C1 segment of cervical spinal cord (tissue), 14 donors: ENCODE measurements at regions not wholly inside any gene's neighbourhood (a gene's known extent, or its start where the extent isn't known, plus 50 kb on each side); places are given as distances from the start of the nearest gene placed in this dataset.
A peak's percentile ranks its signal among the peaks of the same experiment; 100 is the strongest.
"Not testable (repeated sequence)": the region's sequence is repeated elsewhere in the genome, so short reads cannot be mapped to it uniquely, and the experiment has no call there.

Experiments used
- DNase-seq, 14 donors: peaks; one replicate each; lab custom pipeline; 2025; lab: John Stamatoyannopoulos, UW

DNA sequence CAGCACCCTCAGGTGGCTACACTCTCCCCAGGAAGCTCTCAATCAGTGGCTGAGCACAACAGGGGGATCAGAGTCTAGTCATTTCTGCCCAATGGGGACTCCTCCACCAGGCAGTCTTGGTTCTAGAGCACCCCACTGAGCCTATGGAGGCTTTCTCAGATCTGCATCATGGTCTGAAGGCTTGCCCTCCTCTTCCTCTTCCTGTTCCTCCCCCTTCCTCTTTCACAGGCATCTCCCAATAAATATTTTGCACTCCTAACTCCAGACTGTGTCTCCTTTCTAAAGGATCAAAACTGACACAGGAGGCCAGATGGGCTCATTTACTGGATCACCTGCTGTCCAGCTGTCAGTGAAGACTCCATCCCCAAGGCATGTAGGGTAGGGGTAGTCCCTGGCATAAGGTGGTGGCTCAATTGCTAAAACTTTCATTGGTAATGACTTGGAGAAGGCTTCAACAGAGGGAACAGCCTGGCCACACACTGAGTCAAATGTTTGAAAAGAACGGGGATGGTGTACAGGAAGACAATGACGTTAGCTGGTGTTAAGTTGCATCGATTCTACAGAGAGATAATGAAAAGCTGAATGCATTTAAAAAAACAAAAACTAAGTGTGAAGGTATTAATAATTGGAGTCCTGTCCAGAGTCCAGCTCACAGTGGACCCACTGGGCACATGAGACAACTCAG, 84.2 kb upstream of the SLC2A1 start:
- no peak for DNase-seq

DNA sequence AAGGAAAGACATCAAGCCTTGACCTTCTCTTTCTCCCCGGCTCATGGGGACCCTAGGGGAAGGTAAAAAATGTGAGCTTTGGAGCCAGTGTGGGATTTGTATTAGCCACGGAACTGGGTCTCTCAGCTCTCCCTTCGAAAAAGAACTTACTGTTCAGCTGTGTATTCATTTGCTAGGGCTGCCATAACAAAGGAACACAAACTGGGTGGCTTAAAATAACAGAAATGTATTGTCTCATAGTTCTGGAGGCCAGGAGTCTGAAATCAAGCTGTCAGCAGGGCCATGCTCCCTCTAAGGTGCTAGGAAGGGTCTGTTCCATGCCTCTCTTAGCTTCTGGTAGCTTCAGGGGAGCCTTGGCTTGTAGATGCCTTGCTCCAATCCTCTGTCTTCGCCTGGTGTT, 83.5 kb upstream of the SLC2A1 start:
- no peak for DNase-seq

- no peak for DNase-seq
These were observed 82.9 kb upstream of the SLC2A1 start for GRCh38 chr1:43041591-43041990.

DNA sequence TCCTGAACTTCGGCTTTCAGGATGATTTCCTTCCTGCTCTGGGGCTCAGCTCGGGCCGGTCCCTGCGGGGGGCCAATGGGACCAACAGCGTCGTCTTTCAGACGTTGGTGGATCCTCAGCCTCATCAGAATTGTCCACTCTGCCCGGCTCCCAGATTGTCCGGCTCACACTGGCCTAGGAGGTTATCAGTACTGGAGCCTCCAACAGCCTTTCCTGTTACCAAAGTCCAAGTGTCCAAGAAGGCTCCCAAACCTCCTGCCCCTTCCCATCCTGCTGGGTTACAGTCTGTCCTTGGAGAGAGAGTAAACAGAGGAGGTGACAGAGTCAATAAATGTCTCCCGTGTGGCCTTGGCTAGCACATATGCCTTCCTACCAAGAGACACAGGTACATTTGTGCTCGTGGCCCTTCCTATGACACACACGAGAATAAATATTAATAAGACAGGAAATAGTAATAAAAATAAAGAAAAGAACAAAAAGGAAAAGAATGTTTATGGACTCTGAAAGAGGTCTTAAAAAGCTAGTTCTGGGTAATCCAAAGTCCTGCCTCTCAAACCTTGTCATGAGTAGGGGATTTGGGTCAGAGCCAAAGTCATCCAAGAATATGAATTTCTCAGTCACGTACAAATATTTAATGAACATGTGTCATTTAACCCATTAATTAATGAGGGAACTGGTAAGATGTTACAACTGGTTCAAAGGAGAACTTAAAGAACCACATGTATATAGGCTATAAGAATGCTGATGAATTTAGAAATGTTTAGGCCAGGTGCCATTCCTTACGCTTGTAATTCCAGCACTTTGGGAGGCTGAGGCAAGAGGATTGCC, 80.8 kb upstream of the SLC2A1 start:
- DNase-seq, result peak in 1 of 14 donors; percentile 35

GRCh38 chr1:43038232-43038935, 79.7 kb upstream of the SLC2A1 start:
- no peak for DNase-seq

DNA sequence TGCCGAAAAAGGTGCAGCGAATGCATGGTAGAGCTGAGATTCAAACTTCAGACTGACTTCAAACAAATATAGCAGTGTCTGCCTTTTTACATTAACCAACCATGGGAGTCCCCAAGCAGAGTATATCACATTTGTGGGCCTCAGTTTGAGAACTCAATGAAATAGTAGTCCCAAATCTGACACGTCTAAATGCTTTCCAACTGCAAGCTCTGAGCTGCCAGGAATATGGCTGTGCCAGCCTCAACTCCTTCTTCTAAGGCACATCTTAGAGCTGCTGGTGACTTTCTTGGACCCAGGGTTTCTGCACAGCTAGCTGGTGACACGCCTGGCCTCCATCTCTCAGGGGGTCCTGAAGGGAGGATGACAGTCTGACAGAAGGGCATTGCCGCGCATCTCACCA, 78.8 kb upstream of the SLC2A1 start:
- no peak for DNase-seq

DNA sequence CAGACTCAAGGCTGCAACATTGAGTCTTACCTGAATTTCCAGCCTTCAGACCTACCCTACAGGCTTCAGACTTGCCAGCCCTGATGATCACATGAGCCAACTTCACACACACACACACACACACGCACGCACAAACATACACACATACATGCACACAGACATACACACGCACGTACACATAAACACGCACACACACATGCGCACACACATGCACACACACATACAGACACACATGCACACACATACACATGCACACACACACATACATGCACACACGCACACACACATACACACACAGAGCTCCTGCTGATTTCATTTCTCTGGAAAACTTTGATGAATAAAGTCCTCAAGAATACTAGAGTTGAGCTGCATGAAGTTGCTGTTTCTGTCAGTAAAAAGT, 78.3 kb upstream of the SLC2A1 start:
- no peak for DNase-seq

GRCh38 chr1:43035821-43036741, 77.4 kb upstream of the SLC2A1 start:
- no peak for DNase-seq

GRCh38 chr1:43034778-43035177, 76.1 kb upstream of the SLC2A1 start:
- no peak for DNase-seq

GRCh38 chr1:43034195-43034658, 75.6 kb upstream of the SLC2A1 start:
- no peak for DNase-seq

DNA sequence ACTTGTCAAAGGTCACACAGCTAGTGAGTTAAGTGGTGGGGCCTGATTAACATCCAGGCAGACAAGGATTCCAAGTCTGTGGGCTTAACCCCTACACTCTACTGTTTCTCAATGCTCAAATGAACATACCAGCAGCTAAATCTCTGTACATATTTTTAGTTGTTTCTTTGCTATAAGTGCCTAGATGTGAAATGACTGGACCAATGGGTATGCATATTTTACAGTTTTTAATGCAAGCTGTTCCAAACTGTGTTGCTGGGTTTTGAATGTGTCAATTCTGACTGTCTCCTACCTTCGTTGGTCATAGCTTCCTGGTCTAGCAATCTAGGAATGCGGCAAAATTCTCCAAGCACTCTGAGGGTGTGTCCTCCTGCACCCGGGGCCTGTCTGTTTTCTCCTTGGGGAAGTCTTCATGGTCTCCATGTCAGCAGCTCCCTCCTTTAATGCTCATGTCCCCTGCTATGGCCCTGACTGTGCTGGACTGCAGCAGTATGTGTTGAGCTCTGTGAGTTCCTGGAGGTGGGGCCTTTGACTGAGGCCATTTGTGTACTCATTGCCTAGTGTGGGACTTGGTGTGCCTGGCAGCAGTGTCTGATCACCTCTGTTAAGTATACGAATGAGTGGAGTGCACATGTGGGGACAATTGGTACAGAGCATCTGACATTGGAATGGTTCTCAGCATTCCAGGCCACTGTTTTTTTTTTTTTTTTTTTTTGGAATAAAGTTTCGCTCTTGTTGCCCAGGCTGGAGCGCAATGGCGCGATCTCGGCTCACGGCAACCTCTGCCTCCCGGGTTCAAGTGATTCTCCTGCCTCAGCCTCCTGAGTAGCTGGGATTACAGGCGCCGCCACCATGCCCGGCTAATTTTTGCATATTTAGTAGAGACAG, 72.9 kb upstream of the SLC2A1 start:
- no peak for DNase-seq

GRCh38 chr1:43024905-43025304, 66.2 kb upstream of the SLC2A1 start:
- DNase-seq, result no peak

DNA sequence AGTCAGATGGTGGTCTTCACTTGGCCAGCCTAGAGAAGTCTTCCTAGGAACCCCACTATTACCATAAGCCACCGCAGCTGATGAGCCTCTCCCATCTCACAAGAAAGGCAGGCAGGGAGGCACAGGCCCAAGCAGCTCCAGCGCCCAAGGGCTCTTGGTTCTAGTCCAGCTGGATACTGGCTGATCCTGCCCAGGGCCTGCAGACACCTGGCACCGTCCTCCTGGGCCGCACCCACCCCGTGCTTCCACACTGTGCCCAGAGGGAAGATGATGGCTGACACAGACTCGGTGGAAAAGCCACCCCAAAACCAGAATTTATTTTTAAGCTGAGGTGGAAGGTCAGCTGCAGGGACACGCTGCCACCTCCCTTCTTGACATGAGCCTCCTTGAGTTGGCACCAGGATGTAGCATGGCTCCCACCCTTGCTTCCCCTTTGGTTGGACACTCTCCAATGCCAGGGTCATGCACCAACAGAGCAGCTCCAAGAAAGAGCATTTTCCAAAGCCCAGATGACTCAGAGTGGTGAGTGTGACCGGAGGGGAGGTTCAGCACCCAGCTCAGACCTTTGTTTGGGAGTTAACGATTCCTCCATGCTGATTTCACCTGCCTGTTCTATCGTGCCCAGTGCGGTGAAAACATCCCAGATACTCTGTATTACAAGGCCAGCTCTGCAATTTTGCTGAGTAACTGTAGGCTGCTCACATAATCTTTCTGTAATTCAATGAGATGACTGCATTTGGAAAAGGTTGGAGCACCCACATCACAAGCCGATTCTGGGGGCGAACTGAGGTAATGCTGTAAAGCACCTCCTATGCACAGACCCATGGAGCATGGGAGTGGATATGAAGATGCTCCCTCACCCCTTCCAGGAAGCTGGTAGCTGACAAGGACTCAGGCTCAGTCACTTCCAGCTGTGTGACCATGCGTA, 63.1 kb upstream of the SLC2A1 start:
- DNase-seq, result no peak

GRCh38 chr1:43019226-43019625, 60.6 kb upstream of the SLC2A1 start:
- no peak for DNase-seq

DNA sequence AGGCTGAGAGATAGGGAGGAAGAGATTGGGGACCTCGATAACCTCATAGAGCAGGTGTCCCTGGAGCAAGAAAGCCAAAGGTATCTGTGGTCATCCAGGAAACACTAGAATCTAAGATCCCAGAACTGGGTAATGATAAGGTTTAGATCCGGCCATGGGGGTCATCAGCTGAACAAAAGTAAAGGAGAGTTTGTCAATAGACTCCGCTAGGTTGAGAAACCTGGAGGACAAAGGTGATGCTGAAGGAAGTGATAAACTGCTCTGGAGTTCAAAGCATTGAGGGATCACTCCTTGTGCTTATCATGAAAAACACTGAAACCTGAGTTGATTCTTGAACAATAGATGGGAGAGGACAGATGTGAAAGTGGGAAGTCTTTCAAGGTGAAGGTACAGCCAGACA, 59.5 kb upstream of the SLC2A1 start:
- no peak for DNase-seq

- no peak for DNase-seq
These were observed 56.6 kb upstream of the SLC2A1 start for GRCh38 chr1:43015269-43015668.

- DNase-seq, result not testable (repeated sequence)
These were observed 55.9 kb upstream of the SLC2A1 start for GRCh38 chr1:43014579-43014978.

- no peak for DNase-seq
These were observed 52.4 kb upstream of the SLC2A1 start for GRCh38 chr1:43011020-43011419.

DNA sequence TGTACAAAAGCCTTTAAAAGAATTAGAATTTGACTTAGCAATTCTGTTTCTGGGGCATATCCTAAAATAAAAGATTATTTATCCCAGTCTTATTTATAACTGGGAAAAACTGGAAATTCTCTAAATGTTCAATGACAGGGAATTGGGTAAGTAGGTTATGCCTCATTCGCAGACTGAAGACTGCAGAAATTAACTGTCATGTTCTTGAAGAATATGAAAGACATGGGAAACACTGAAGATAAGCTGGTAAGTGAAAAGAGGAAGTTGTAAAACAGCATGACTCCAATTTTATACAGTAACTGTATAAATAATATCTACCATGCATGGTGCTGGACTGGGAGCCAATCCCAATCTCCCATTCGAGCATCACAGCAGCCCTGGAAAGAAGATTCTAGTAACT, 50.6 kb upstream of the SLC2A1 start:
- DNase-seq, result no peak
